Upper lobe of right lung (tissue), 1 donor: ENCODE measurements at regions not wholly inside any gene's neighbourhood (a gene's known extent, or its start where the extent isn't known, plus 50 kb on each side); places are given as distances from the start of the nearest gene placed in this dataset.

Experiments
- ATAC-seq: fragments of 200-7000 bp; cut with Tn5 transposase; one replicate; pipeline ENCODE4 v1.9.1; 2020; ENCODE audit warnings: mild to moderate bottlenecking, moderate library complexity
- DNase-seq: peaks from one replicate; pipeline ENCODE4 v3.0.0-alpha.2; 2020
- H3K27ac ChIP-seq: fragments of 200-600 bp; one replicate; pipeline ENCODE4 v1.8.0; 2022
- H3K27me3 ChIP-seq: fragments of 200-600 bp; one replicate; pipeline ENCODE4 v1.8.0; 2022; ENCODE audit warnings: mild to moderate bottlenecking
- H3K36me3 ChIP-seq: fragments of 200-600 bp; one replicate; pipeline ENCODE4 v1.8.0; 2022
- H3K4me1 ChIP-seq: fragments of 200-600 bp; one replicate; pipeline ENCODE4 v1.8.0; 2022
- H3K4me3 ChIP-seq: fragments of 200-600 bp; one replicate; pipeline ENCODE4 v1.8.0; 2022; ENCODE audit warnings: mild to moderate bottlenecking
- H3K9me3 ChIP-seq: fragments of 200-600 bp; one replicate; pipeline ENCODE4 v1.8.0; 2022
- CTCF ChIP-seq: fragments of 200-600 bp; IDR thresholded peaks from one replicate; pipeline ENCODE4 v1.8.0; 2022; ENCODE audit warnings: antibody characterized with exemption
- intact Hi-C: fragments of 100-400 bp; cut with DNase I; formaldehyde crosslinking; loops from one replicate; pipeline ENCODE4 v1.11.0; 2022
- donor health status: DM: no; HTN: yes; CAD: no; lungs with severe emphysema.

- Histone ChIP-seq H3K9me3 (no peaks in the 10 kb centered on the region), H3K27ac (no peak overlapping the region), H3K4me3 (no peak overlapping the region), H3K4me1 (no peaks in the 10 kb centered on the region), H3K36me3 (no peaks in the 10 kb centered on the region), H3K27me3 (no peaks in the 10 kb centered on the region)
- TF ChIP-seq CTCF, result no peak
- no peak for DNase-seq
- ATAC-seq, result no peak
- intact Hi-C loops, result no loop called here
Measured at GRCh38 chr6:21836772-21837425, 243.3 kb downstream of the SOX4 start.

GRCh38 chr6:21840428-21840827 is 246.9 kb downstream of the SOX4 start:
- Histone ChIP-seq H3K27ac (no peak overlapping the region), H3K27me3 (no peaks in the 10 kb centered on the region), H3K36me3 (no peaks in the 10 kb centered on the region), H3K4me3 (no peak overlapping the region), H3K9me3 (no peaks in the 10 kb centered on the region), H3K4me1 (peaks cover 3% of the 10 kb centered on the region)
- TF ChIP-seq CTCF, result no peak
- DNase-seq (no peak), ATAC-seq (no peak)
- intact Hi-C loops, result no loop called here

GRCh38 chr6:21842875-21843645 is 249.5 kb downstream of the SOX4 start:
- peak; percentile 25 for ATAC-seq
- intact Hi-C loops, result no loop called here

GRCh38 chr6:21844120-21844917 is 250.8 kb downstream of the SOX4 start:
- no peaks in the 10 kb centered on the region for H3K27me3 ChIP-seq
- H3K27ac ChIP-seq, result no peak overlapping the region
- H3K4me1 ChIP-seq, result peaks cover 15% of the 10 kb centered on the region
- DNase-seq (no peak), ATAC-seq (no peak)
- TF ChIP-seq CTCF, result no peak
- intact Hi-C loops, result no loop called here
- H3K36me3 ChIP-seq, result no peaks in the 10 kb centered on the region
- no peak overlapping the region for H3K4me3 ChIP-seq
- H3K9me3 ChIP-seq, result no peaks in the 10 kb centered on the region

More at GRCh38 chr6:21842875-21843645, 249.5 kb downstream of the SOX4 start:
- Histone ChIP-seq H3K4me1 (peaks cover 15% of the 10 kb centered on the region), H3K27ac (no peak overlapping the region), H3K36me3 (no peaks in the 10 kb centered on the region), H3K27me3 (no peaks in the 10 kb centered on the region), H3K4me3 (no peak overlapping the region), H3K9me3 (no peaks in the 10 kb centered on the region)
- no peak for TF ChIP-seq CTCF
- no peak for DNase-seq

- intact Hi-C loops, result no loop called here
- H3K4me3 ChIP-seq, result no peak overlapping the region
- ATAC-seq, result no peak
- H3K4me1 ChIP-seq, result peaks cover 15% of the 10 kb centered on the region
- H3K9me3 ChIP-seq, result no peaks in the 10 kb centered on the region
- no peaks in the 10 kb centered on the region for H3K27me3 ChIP-seq
- no peak for TF ChIP-seq CTCF
- no peaks in the 10 kb centered on the region for H3K36me3 ChIP-seq
- no peak overlapping the region for H3K27ac ChIP-seq
- DNase-seq, result no peak
Measured at GRCh38 chr6:21845018-21845417, 251.5 kb downstream of the SOX4 start.
